Stimulated activated memory B cell treated with anti-CD40 and anti-IgM and Interleukin-4, amounts not matched to agents 10 μg/mL and 1 μg/mL and 100 μg/mL, for 72 hours (primary cell): ENCODE measurements at regions not wholly inside any gene's neighbourhood (a gene's known extent, or its start where the extent isn't known, plus 50 kb on each side); places are given as distances from the start of the nearest gene placed in this dataset.

Source experiments
- ATAC-seq: fragments of 150-1000 bp; cut with Tn5 transposase; 2 replicates; pipeline ENCODE4 v1.10.0; 2021
- H3K27ac Mint-ChIP-seq: one replicate; pipeline ENCODE4 v1.8.0; 2022; ENCODE audit warnings: mild to moderate bottlenecking, mixed read lengths
- H3K27me3 Mint-ChIP-seq: one replicate; pipeline ENCODE4 v1.8.0; 2022; ENCODE audit warnings: mixed read lengths
- H3K36me3 Mint-ChIP-seq: one replicate; pipeline ENCODE4 v1.8.0; 2022; ENCODE audit warnings: mixed read lengths
- H3K4me1 Mint-ChIP-seq: one replicate; pipeline ENCODE4 v1.8.0; 2022; ENCODE audit warnings: mixed read lengths
- H3K4me3 Mint-ChIP-seq: one replicate; pipeline ENCODE4 v1.8.0; 2022; ENCODE audit warnings: mild to moderate bottlenecking, moderate library complexity, mixed read lengths
- H3K9me3 Mint-ChIP-seq: one replicate; pipeline ENCODE4 v1.8.0; 2022; ENCODE audit warnings: mixed read lengths

- Mint-ChIP-seq H3K4me1 (no peaks in the 10 kb centered on the region), H3K9me3 (peaks cover 3% of the 10 kb centered on the region), H3K36me3 (no peaks in the 10 kb centered on the region), H3K27ac (no peak overlapping the region), H3K27me3 (no peaks in the 10 kb centered on the region), H3K4me3 (no peak overlapping the region)
- no peak for ATAC-seq
Measured at GRCh38 chr4:45869184-45869583, 254.7 kb downstream of the GABRG1 start.

GRCh38 chr4:45865781-45866180 is 258.1 kb downstream of the GABRG1 start:
- no peak overlapping the region for H3K4me3 Mint-ChIP-seq
- H3K36me3 Mint-ChIP-seq = no peaks in the 10 kb centered on the region
- no peaks in the 10 kb centered on the region for H3K4me1 Mint-ChIP-seq
- ATAC-seq = no peak
- no peaks in the 10 kb centered on the region for H3K27me3 Mint-ChIP-seq
- no peaks in the 10 kb centered on the region for H3K9me3 Mint-ChIP-seq
- H3K27ac Mint-ChIP-seq = no peak overlapping the region

GRCh38 chr4:45855857-45856256 is 268.0 kb downstream of the GABRG1 start:
- H3K9me3 Mint-ChIP-seq = peaks cover 13% of the 10 kb centered on the region

GRCh38 chr4:45846016-45846415 is 277.8 kb downstream of the GABRG1 start:
- H3K36me3 Mint-ChIP-seq = no peaks in the 10 kb centered on the region
- no peak for ATAC-seq
- H3K27ac Mint-ChIP-seq = no peak overlapping the region

More at GRCh38 chr4:45855857-45856256, 268.0 kb downstream of the GABRG1 start:
- Mint-ChIP-seq H3K27me3 (no peaks in the 10 kb centered on the region), H3K4me3 (no peak overlapping the region), H3K4me1 (no peaks in the 10 kb centered on the region), H3K27ac (no peak overlapping the region), H3K36me3 (no peaks in the 10 kb centered on the region)
- no peak for ATAC-seq

GRCh38 chr4:45841791-45842190 is 282.1 kb downstream of the GABRG1 start:
- Mint-ChIP-seq H3K9me3 (no peaks in the 10 kb centered on the region), H3K27ac (no peak overlapping the region), H3K4me1 (no peaks in the 10 kb centered on the region), H3K27me3 (no peaks in the 10 kb centered on the region), H3K36me3 (no peaks in the 10 kb centered on the region), H3K4me3 (no peak overlapping the region)
- ATAC-seq = no peak

More at GRCh38 chr4:45846016-45846415, 277.8 kb downstream of the GABRG1 start:
- no peak overlapping the region for H3K4me3 Mint-ChIP-seq
- H3K4me1 Mint-ChIP-seq = no peaks in the 10 kb centered on the region
- peaks cover 3% of the 10 kb centered on the region for H3K9me3 Mint-ChIP-seq
- H3K27me3 Mint-ChIP-seq = no peaks in the 10 kb centered on the region

- H3K36me3 Mint-ChIP-seq = no peaks in the 10 kb centered on the region
- H3K27ac Mint-ChIP-seq = no peak overlapping the region
- H3K27me3 Mint-ChIP-seq = no peaks in the 10 kb centered on the region
- ATAC-seq = no peak
- H3K9me3 Mint-ChIP-seq = peaks cover 10% of the 10 kb centered on the region
- H3K4me3 Mint-ChIP-seq = no peak overlapping the region
- H3K4me1 Mint-ChIP-seq = no peaks in the 10 kb centered on the region
Measured at GRCh38 chr4:45831692-45832091, 292.2 kb downstream of the GABRG1 start.

GRCh38 chr4:45803994-45804393 is 319.9 kb downstream of the GABRG1 start:
- Mint-ChIP-seq H3K9me3 (peaks cover 10% of the 10 kb centered on the region), H3K4me3 (no peak overlapping the region), H3K27ac (no peak overlapping the region), H3K4me1 (no peaks in the 10 kb centered on the region), H3K36me3 (no peaks in the 10 kb centered on the region), H3K27me3 (no peaks in the 10 kb centered on the region)
- ATAC-seq = no peak

- peaks cover 14% of the 10 kb centered on the region for H3K9me3 Mint-ChIP-seq
- H3K27ac Mint-ChIP-seq = no peak overlapping the region
- no peaks in the 10 kb centered on the region for H3K36me3 Mint-ChIP-seq
- no peaks in the 10 kb centered on the region for H3K27me3 Mint-ChIP-seq
- ATAC-seq = no peak
- H3K4me3 Mint-ChIP-seq = no peak overlapping the region
- no peaks in the 10 kb centered on the region for H3K4me1 Mint-ChIP-seq
Measured at GRCh38 chr4:45795135-45795534, 328.7 kb downstream of the GABRG1 start.

- no peaks in the 10 kb centered on the region for H3K4me1 Mint-ChIP-seq
- H3K27me3 Mint-ChIP-seq = no peaks in the 10 kb centered on the region
- no peak overlapping the region for H3K4me3 Mint-ChIP-seq
- no peak overlapping the region for H3K27ac Mint-ChIP-seq
- no peaks in the 10 kb centered on the region for H3K36me3 Mint-ChIP-seq
- no peak for ATAC-seq
- H3K9me3 Mint-ChIP-seq = peaks cover 3% of the 10 kb centered on the region
Measured at GRCh38 chr4:45778514-45778913, 345.3 kb downstream of the GABRG1 start.

- H3K36me3 Mint-ChIP-seq = no peaks in the 10 kb centered on the region
- H3K4me3 Mint-ChIP-seq = no peak overlapping the region
- peaks cover 3% of the 10 kb centered on the region for H3K9me3 Mint-ChIP-seq
- no peaks in the 10 kb centered on the region for H3K4me1 Mint-ChIP-seq
- ATAC-seq = no peak
- H3K27ac Mint-ChIP-seq = no peak overlapping the region
- H3K27me3 Mint-ChIP-seq = no peaks in the 10 kb centered on the region
Measured at GRCh38 chr4:45776146-45776545, 347.7 kb downstream of the GABRG1 start.

- no peak overlapping the region for H3K27ac Mint-ChIP-seq
- H3K36me3 Mint-ChIP-seq = no peaks in the 10 kb centered on the region
- no peaks in the 10 kb centered on the region for H3K27me3 Mint-ChIP-seq
- H3K9me3 Mint-ChIP-seq = peaks cover 5% of the 10 kb centered on the region
- no peak overlapping the region for H3K4me3 Mint-ChIP-seq
- H3K4me1 Mint-ChIP-seq = no peaks in the 10 kb centered on the region
- no peak for ATAC-seq
Measured at GRCh38 chr4:45770958-45771357, 352.9 kb downstream of the GABRG1 start.

GRCh38 chr4:45765521-45765920 is 358.3 kb downstream of the GABRG1 start:
- Mint-ChIP-seq H3K27me3 (no peaks in the 10 kb centered on the region), H3K9me3 (peaks cover 13% of the 10 kb centered on the region), H3K4me1 (no peaks in the 10 kb centered on the region), H3K27ac (no peak overlapping the region), H3K4me3 (no peak overlapping the region), H3K36me3 (no peaks in the 10 kb centered on the region)
- no peak for ATAC-seq

GRCh38 chr4:45751877-45752530 is 371.9 kb downstream of the GABRG1 start:
- no peaks in the 10 kb centered on the region for H3K36me3 Mint-ChIP-seq
- H3K27me3 Mint-ChIP-seq = no peaks in the 10 kb centered on the region
- H3K4me1 Mint-ChIP-seq = no peaks in the 10 kb centered on the region
- no peaks in the 10 kb centered on the region for H3K9me3 Mint-ChIP-seq
- no peak overlapping the region for H3K4me3 Mint-ChIP-seq
- no peak overlapping the region for H3K27ac Mint-ChIP-seq
- ATAC-seq = no peak

- Mint-ChIP-seq H3K4me1 (no peaks in the 10 kb centered on the region), H3K9me3 (no peaks in the 10 kb centered on the region), H3K36me3 (no peaks in the 10 kb centered on the region), H3K4me3 (no peak overlapping the region), H3K27me3 (no peaks in the 10 kb centered on the region), H3K27ac (no peak overlapping the region)
- no peak for ATAC-seq
Measured at GRCh38 chr4:45750721-45751120, 373.1 kb downstream of the GABRG1 start.

GRCh38 chr4:45745741-45746140 is 378.1 kb downstream of the GABRG1 start:
- no peak overlapping the region for H3K27ac Mint-ChIP-seq
- H3K27me3 Mint-ChIP-seq = no peaks in the 10 kb centered on the region
- peaks cover 3% of the 10 kb centered on the region for H3K9me3 Mint-ChIP-seq
- ATAC-seq = no peak
- H3K36me3 Mint-ChIP-seq = no peaks in the 10 kb centered on the region
- H3K4me3 Mint-ChIP-seq = no peak overlapping the region
- no peaks in the 10 kb centered on the region for H3K4me1 Mint-ChIP-seq

GRCh38 chr4:45741897-45742296 is 382.0 kb downstream of the GABRG1 start:
- H3K27ac Mint-ChIP-seq = no peak overlapping the region
- ATAC-seq = no peak
- no peaks in the 10 kb centered on the region for H3K4me1 Mint-ChIP-seq

More at GRCh38 chr4:45741897-45742296, 382.0 kb downstream of the GABRG1 start:
- Mint-ChIP-seq H3K27me3 (no peaks in the 10 kb centered on the region), H3K9me3 (peaks cover 10% of the 10 kb centered on the region), H3K4me3 (no peak overlapping the region), H3K36me3 (no peaks in the 10 kb centered on the region)
